Endodermal cell (in vitro differentiated cells): ENCODE measurements at regions not wholly inside any gene's neighbourhood (a gene's known extent, or its start where the extent isn't known, plus 50 kb on each side); places are given as distances from the start of the nearest gene placed in this dataset.

Experiments used
- DNase-seq: peaks from one replicate; pipeline ENCODE4 v3.0.0-alpha.2; 2017
- H3K27ac ChIP-seq: 2 replicates; pipeline ENCODE4 v1.5.1; 2013; ENCODE audit warnings: mild to moderate bottlenecking, low read depth, low read length, moderate library complexity
- H3K27me3 ChIP-seq: 2 replicates; pipeline ENCODE4 v1.6.1; 2013; ENCODE audit warnings: mild to moderate bottlenecking, low read length, moderate library complexity; ENCODE audit not compliant: insufficient read depth, control insufficient read depth, poor library complexity, severe bottlenecking
- H3K36me3 ChIP-seq: 2 replicates; pipeline ENCODE4 v1.7.0; 2013; ENCODE audit warnings: mild to moderate bottlenecking, low read length, moderate library complexity; ENCODE audit not compliant: control insufficient read depth, insufficient read depth
- H3K4me1 ChIP-seq: one replicate; pipeline ENCODE4 v1.7.0; 2013; ENCODE audit warnings: low read length; ENCODE audit not compliant: control insufficient read depth, insufficient read depth
- H3K4me3 ChIP-seq: 2 replicates; pipeline ENCODE4 v1.5.1; 2013; ENCODE audit warnings: mild to moderate bottlenecking, low read length, moderate library complexity
- H3K9ac ChIP-seq: 2 replicates; pipeline ENCODE4 v1.6.1; 2013; ENCODE audit warnings: mild to moderate bottlenecking, low read length, moderate library complexity; ENCODE audit not compliant: poor library complexity, severe bottlenecking; ENCODE audit errors: extremely low read depth
- H3K9me3 ChIP-seq: 2 replicates; pipeline ENCODE4 v1.6.1; 2013; ENCODE audit warnings: mild to moderate bottlenecking, low read length, moderate library complexity; ENCODE audit not compliant: control insufficient read depth
- H3K27ac Mint-ChIP-seq: 2 replicates; pipeline ENCODE4 v1.8.0; 2020; ENCODE audit warnings: mixed read lengths
- H3K27me3 Mint-ChIP-seq: 2 replicates; pipeline ENCODE4 v1.8.0; 2021; ENCODE audit warnings: mild to moderate bottlenecking, mixed read lengths; ENCODE audit not compliant: insufficient read depth
- H3K36me3 Mint-ChIP-seq: 2 replicates; pipeline ENCODE4 v1.8.0; 2020; ENCODE audit warnings: low read depth, mixed read lengths
- H3K4me1 Mint-ChIP-seq: 2 replicates; pipeline ENCODE4 v1.8.0; 2020; ENCODE audit warnings: mixed read lengths
- H3K4me3 Mint-ChIP-seq: 2 replicates; pipeline ENCODE4 v1.8.0; 2020; ENCODE audit warnings: mild to moderate bottlenecking, moderate library complexity, mixed read lengths
- H3K9me3 Mint-ChIP-seq: 2 replicates; pipeline ENCODE4 v1.8.0; 2020; ENCODE audit warnings: mild to moderate bottlenecking, mixed read lengths
- CTCF ChIP-seq: fragments of 200-600 bp; sonication (generic); conservative IDR thresholded peaks from 2 replicates; pipeline ENCODE4 v1.5.0; 2021; ENCODE audit warnings: antibody characterized with exemption, mild to moderate bottlenecking
- WGBS, 2 experiments: methylation state at CpG; one replicate each; pipeline versions ENCODE4 v1.1.5 to v1.1.7; 2013; ENCODE audit warnings: missing lambda C conversion rate in 2 of 2, mixed read lengths in 1 of 2; ENCODE audit not compliant: insufficient coverage in 1 of 2, insufficient read length in 1 of 2; 5-methylcytosine and 5-hydroxymethylcytosine counted together

- no peak overlapping the region for H3K4me3 ChIP-seq
- peaks cover 35% of the 10 kb centered on the region for H3K4me1 ChIP-seq
- TF ChIP-seq CTCF: no peak
- H3K36me3 ChIP-seq: no peaks in the 10 kb centered on the region
- Mint-ChIP-seq H3K27ac (peak overlapping the region; percentile 54), H3K4me3 (no peak overlapping the region), H3K27me3 (peaks cover 3% of the 10 kb centered on the region), H3K36me3 (no peaks in the 10 kb centered on the region), H3K9me3 (no peaks in the 10 kb centered on the region), H3K4me1 (peaks cover 61% of the 10 kb centered on the region)
- DNase-seq: no peak
- H3K27me3 ChIP-seq: no peaks in the 10 kb centered on the region
- no peak overlapping the region for H3K27ac ChIP-seq
- 88 to 91% methylated on average over 7 to 8 of the region's 8 CpGs for WGBS, 2 experiments
- H3K9ac ChIP-seq: no peak overlapping the region
- no peaks in the 10 kb centered on the region for H3K9me3 ChIP-seq
These were observed 437.3 kb downstream of the ZNF521 start for GRCh38 chr18:24914685-24915084.

- no peaks in the 10 kb centered on the region for H3K9me3 Mint-ChIP-seq
- no peak overlapping the region for H3K27ac ChIP-seq
- no peak for DNase-seq
- no peaks in the 10 kb centered on the region for H3K27me3 ChIP-seq
- H3K9me3 ChIP-seq: no peaks in the 10 kb centered on the region
- H3K9ac ChIP-seq: no peak overlapping the region
- no peaks in the 10 kb centered on the region for H3K27me3 Mint-ChIP-seq
- H3K4me1 Mint-ChIP-seq: peaks cover 61% of the 10 kb centered on the region
- H3K27ac Mint-ChIP-seq: no peak overlapping the region
- H3K36me3 ChIP-seq: no peaks in the 10 kb centered on the region
- no peak overlapping the region for H3K4me3 ChIP-seq
- 85 to 100% methylated on average over 1 to 4 of the region's 4 CpGs for WGBS, 2 experiments
- H3K36me3 Mint-ChIP-seq: no peaks in the 10 kb centered on the region
- H3K4me3 Mint-ChIP-seq: no peak overlapping the region
- TF ChIP-seq CTCF: no peak
- peaks cover 35% of the 10 kb centered on the region for H3K4me1 ChIP-seq
These were observed 436.4 kb downstream of the ZNF521 start for GRCh38 chr18:24915547-24915946.

- H3K27me3 Mint-ChIP-seq: no peaks in the 10 kb centered on the region
- H3K27ac Mint-ChIP-seq: no peak overlapping the region
- H3K4me1 Mint-ChIP-seq: peaks cover 72% of the 10 kb centered on the region
- Histone ChIP-seq H3K27me3 (no peaks in the 10 kb centered on the region), H3K9me3 (no peaks in the 10 kb centered on the region), H3K4me3 (peak overlapping the region; percentile 41), H3K4me1 (peaks cover 34% of the 10 kb centered on the region), H3K36me3 (no peaks in the 10 kb centered on the region), H3K27ac (no peak overlapping the region), H3K9ac (no peak overlapping the region)
- no peak for TF ChIP-seq CTCF
- WGBS, 2 experiments: 85 to 91% methylated on average over 9 of the region's 9 CpGs
- DNase-seq: no peak
- no peak overlapping the region for H3K4me3 Mint-ChIP-seq
- no peaks in the 10 kb centered on the region for H3K36me3 Mint-ChIP-seq
- no peaks in the 10 kb centered on the region for H3K9me3 Mint-ChIP-seq
These were observed 434.2 kb downstream of the ZNF521 start for GRCh38 chr18:24917767-24918166.
